Peyer's patch (tissue), 4 donors: ENCODE measurements at regions not wholly inside any gene's neighbourhood (a gene's known extent, or its start where the extent isn't known, plus 50 kb on each side); places are given as distances from the start of the nearest gene placed in this dataset.
A peak's percentile ranks its signal among the peaks of the same experiment; 100 is the strongest.

Source experiments
- DNase-seq, 3 donors: peaks; one replicate each; pipeline ENCODE4 v3.0.0-alpha.2; 2017 to 2019
- H3K27ac ChIP-seq, 4 donors: fragments of 200-600 bp; sonication (generic); one replicate each; pipeline ENCODE4 v1.5.1; 2016 to 2019
- H3K27me3 ChIP-seq, 2 donors: fragments of 200-600 bp; sonication (generic); one replicate each; pipeline ENCODE4 v1.5.1; 2019
- H3K36me3 ChIP-seq, 3 donors: fragments of 200-600 bp; sonication (generic); one replicate each; pipeline ENCODE4 v1.5.1; 2016 to 2019
- H3K4me1 ChIP-seq, 4 donors: fragments of 200-600 bp; sonication (generic); one replicate each; pipeline ENCODE4 v1.5.1; 2016 to 2019
- H3K4me3 ChIP-seq, 4 donors: fragments of 200-600 bp; sonication (generic); 1 replicate in 3 of 4; 2 replicates in 1 of 4; pipeline ENCODE4 v1.5.1; 2016 to 2019; ENCODE audit warnings: mild to moderate bottlenecking in 1 of 4
- H3K9me3 ChIP-seq, 4 donors: fragments of 200-600 bp; sonication (generic); one replicate each; pipeline ENCODE4 v1.5.1; 2016 to 2019; ENCODE audit warnings: mild to moderate bottlenecking in 1 of 4
- CTCF ChIP-seq, 6 experiments: fragments of 450-650 bp in 4 of 6; fragments of 200-600 bp in 2 of 6; sonication (generic) in 1 of 6; IDR thresholded peaks; one replicate each; pipeline ENCODE4 v1.5.1; 2017 to 2019; ENCODE audit warnings: antibody characterized with exemption in 6 of 6, mild to moderate bottlenecking in 3 of 6, moderate library complexity in 1 of 6
- POLR2A ChIP-seq, 2 donors: fragments of 450-650 bp; IDR thresholded peaks; one replicate each; pipeline ENCODE4 v1.5.1; 2017; ENCODE audit warnings: antibody characterized with exemption in 2 of 2, mild to moderate bottlenecking in 2 of 2, moderate library complexity in 2 of 2

DNA sequence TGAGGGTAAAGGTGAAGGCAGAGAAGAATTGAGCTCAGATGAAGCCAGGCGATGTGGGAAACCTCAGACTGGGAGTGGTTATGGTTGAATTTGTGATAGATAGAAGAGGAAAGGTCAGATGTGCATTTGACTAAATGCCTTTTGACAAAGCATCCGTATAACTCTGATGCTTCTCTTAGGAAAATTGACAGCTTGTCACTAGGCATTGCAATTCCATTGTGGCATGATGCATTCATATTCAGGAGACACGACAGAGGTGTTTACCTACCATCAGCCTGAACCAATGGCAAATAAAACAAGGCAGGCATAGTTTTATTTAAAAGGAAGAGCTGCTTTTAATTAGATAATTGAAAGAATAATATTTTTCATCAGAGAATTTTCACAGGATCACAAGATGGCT, 325.1 kb upstream of the IGFBP7 start:
- TF ChIP-seq POLR2A (IDR thresholded peaks at IDR 0.05) (no peak), CTCF (IDR thresholded peaks at IDR 0.05) (no peak)

GRCh38 chr4:57430726-57431125, 320.5 kb upstream of the IGFBP7 start:
- DNase-seq, result no peak
- no peak for TF ChIP-seq POLR2A (IDR thresholded peaks at IDR 0.05)
- no peak for TF ChIP-seq CTCF (IDR thresholded peaks at IDR 0.05)

More for the DNA sequence above, 325.1 kb upstream of the IGFBP7 start:
- Histone ChIP-seq H3K36me3 (no peaks in the 10 kb centered on the region), H3K27ac (no peak overlapping the region), H3K4me3 (no peak overlapping the region), H3K4me1 (no peaks in the 10 kb centered on the region), H3K27me3 (no peaks in the 10 kb centered on the region), H3K9me3 (no peaks in the 10 kb centered on the region)
- no peak for DNase-seq

GRCh38 chr4:57426779-57427395, 316.7 kb upstream of the IGFBP7 start:
- TF ChIP-seq CTCF (IDR thresholded peaks at IDR 0.05) (peak in 4 of 6 experiments; percentile 30 to 50 (median 47)), POLR2A (IDR thresholded peaks at IDR 0.05) (no peak)
- no peaks in the 10 kb centered on the region for H3K27me3 ChIP-seq
- no peaks in the 10 kb centered on the region for H3K9me3 ChIP-seq
- H3K4me3 ChIP-seq, result no peak overlapping the region
- no peaks in the 10 kb centered on the region for H3K4me1 ChIP-seq
- peak in 2 of 3 donors; percentile 61 to 63 for DNase-seq
- no peak overlapping the region for H3K27ac ChIP-seq
- no peaks in the 10 kb centered on the region for H3K36me3 ChIP-seq

More at GRCh38 chr4:57430726-57431125, 320.5 kb upstream of the IGFBP7 start:
- H3K4me3 ChIP-seq, result no peak overlapping the region
- no peak overlapping the region for H3K27ac ChIP-seq
- no peaks in the 10 kb centered on the region for H3K27me3 ChIP-seq
- no peaks in the 10 kb centered on the region for H3K36me3 ChIP-seq
- no peaks in the 10 kb centered on the region for H3K4me1 ChIP-seq
- no peaks in the 10 kb centered on the region for H3K9me3 ChIP-seq

GRCh38 chr4:57425610-57426009, 315.4 kb upstream of the IGFBP7 start:
- H3K27me3 ChIP-seq, result no peaks in the 10 kb centered on the region
- H3K4me3 ChIP-seq, result no peak overlapping the region
- H3K9me3 ChIP-seq, result no peaks in the 10 kb centered on the region
- no peak overlapping the region for H3K27ac ChIP-seq
- no peak for DNase-seq
- no peaks in the 10 kb centered on the region for H3K4me1 ChIP-seq
- H3K36me3 ChIP-seq, result no peaks in the 10 kb centered on the region
- TF ChIP-seq POLR2A (IDR thresholded peaks at IDR 0.05) (no peak), CTCF (IDR thresholded peaks at IDR 0.05) (no peak)

DNA sequence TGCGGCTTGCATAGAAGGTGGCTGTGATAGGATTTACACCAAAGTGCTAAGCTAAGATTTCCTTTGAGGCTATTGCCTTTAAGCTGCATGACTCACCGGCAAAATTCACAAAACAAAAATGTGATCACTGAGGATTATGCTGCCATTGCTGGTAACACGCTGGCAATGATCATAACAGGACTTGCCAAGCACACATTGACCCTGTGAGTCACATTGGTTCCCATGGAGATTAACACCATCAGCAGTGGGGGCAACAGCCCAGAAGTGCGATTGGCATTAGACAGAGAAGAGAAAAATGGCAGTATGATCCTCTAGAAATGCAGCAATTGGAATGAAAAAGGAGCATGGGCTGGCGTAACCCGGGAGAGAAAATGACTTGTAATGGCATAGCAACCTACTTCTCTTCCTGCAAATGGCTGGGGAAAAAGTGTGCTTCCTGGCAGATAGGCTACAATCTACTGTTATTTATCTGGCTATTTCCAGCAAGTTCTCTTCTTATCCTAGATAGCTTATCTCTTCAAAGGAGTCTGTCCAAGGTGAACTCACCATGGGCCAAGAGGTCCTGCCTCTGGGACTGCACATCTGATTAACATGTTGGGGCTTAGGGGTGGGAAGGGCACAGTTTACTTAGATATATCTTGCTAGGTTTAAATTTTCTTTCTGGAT, 314.2 kb upstream of the IGFBP7 start:
- H3K4me1 ChIP-seq, result no peaks in the 10 kb centered on the region
- H3K9me3 ChIP-seq, result no peaks in the 10 kb centered on the region
- no peak for DNase-seq
- H3K27me3 ChIP-seq, result no peaks in the 10 kb centered on the region
- no peak overlapping the region for H3K4me3 ChIP-seq
- TF ChIP-seq CTCF (IDR thresholded peaks at IDR 0.05) (no peak), POLR2A (IDR thresholded peaks at IDR 0.05) (no peak)
- H3K27ac ChIP-seq, result no peak overlapping the region
- H3K36me3 ChIP-seq, result no peaks in the 10 kb centered on the region
